IMR-90 (cell line): ENCODE measurements at regions not wholly inside any gene's neighbourhood (a gene's known extent, or its start where the extent isn't known, plus 50 kb on each side); places are given as distances from the start of the nearest gene placed in this dataset.
"Not testable (repeated sequence)": the region's sequence is repeated elsewhere in the genome, so short reads cannot be mapped to it uniquely, and the experiment has no call there.

Experiments
- ATAC-seq: fragments of 200-7000 bp; cut with Tn5 transposase; 2 replicates; pipeline ENCODE4 v1.9.1; 2020; ENCODE audit warnings: low read depth, mild to moderate bottlenecking, moderate library complexity
- BruUV-seq: library from RNA; stranded (reverse); fragments of 400-500 nt; replicated peaks from 2 replicates; lab custom pipeline; 2021; lab: Mats Ljungman, UMichigan
- CTCF ChIA-PET: fragments of 300-600 bp; formaldehyde crosslinking; extraction: SDS; loops from one replicate; lab custom pipeline; 2021; ENCODE audit warnings: antibody characterized with exemption; lab: Yijun Ruan, JAX
- POLR2A ChIA-PET: fragments of 300-600 bp; sonication (Branson Sonifier 250); formaldehyde crosslinking; loops from one replicate; lab custom pipeline; 2022; ENCODE audit warnings: antibody characterized with exemption; ENCODE audit not compliant: unreplicated experiment; lab: Charles Lee
- DNase-seq: peaks from one replicate; pipeline ENCODE4 v3.0.0; 2013
- H2AFZ ChIP-seq: replicated peaks from 2 replicates; pipeline ENCODE3; 2013; ENCODE audit warnings: low read length, mild to moderate bottlenecking; ENCODE audit not compliant: poor library complexity
- H2AK5ac ChIP-seq: 2 replicates; pipeline ENCODE4 v1.6.1; 2013; ENCODE audit warnings: low read depth, low read length, inconsistent platforms
- H2AK9ac ChIP-seq: replicated peaks from 2 replicates; pipeline ENCODE3; 2013; ENCODE audit warnings: mild to moderate bottlenecking, low read depth, low read length, moderate library complexity; ENCODE audit not compliant: poor library complexity
- H2BK120ac ChIP-seq: 2 replicates; pipeline ENCODE4 v1.6.1; 2013; ENCODE audit warnings: low read depth, low read length, inconsistent platforms
- H2BK15ac ChIP-seq: 3 replicates; pipeline ENCODE4 v1.6.1; 2013; ENCODE audit warnings: low read depth, low read length, inconsistent platforms
- H2BK20ac ChIP-seq: 2 replicates; pipeline ENCODE4 v1.6.1; 2013; ENCODE audit warnings: low read depth, mild to moderate bottlenecking, inconsistent platforms, low read length, moderate library complexity
- H2BK5ac ChIP-seq: 2 replicates; pipeline ENCODE4 v1.6.1; 2013; ENCODE audit warnings: mild to moderate bottlenecking, low read depth, low read length, inconsistent platforms; ENCODE audit not compliant: poor library complexity, severe bottlenecking
- H3K14ac ChIP-seq: replicated peaks from 2 replicates; pipeline ENCODE4 v1.6.1; 2013; ENCODE audit warnings: low read depth, low read length, inconsistent platforms
- H3K18ac ChIP-seq: 2 replicates; pipeline ENCODE4 v1.6.1; 2013; ENCODE audit warnings: low read depth, low read length, control low read depth
- H3K23ac ChIP-seq: 2 replicates; pipeline ENCODE4 v1.6.1; 2013; ENCODE audit warnings: low read depth, low read length, inconsistent platforms
- H3K27ac ChIP-seq: 2 replicates; pipeline ENCODE4 v1.5.1; 2013; ENCODE audit warnings: mild to moderate bottlenecking, control low read depth, low read length; ENCODE audit not compliant: insufficient read depth
- H3K27me3 ChIP-seq: 2 replicates; pipeline ENCODE4 v1.6.1; 2013; ENCODE audit warnings: low read length; ENCODE audit not compliant: control insufficient read depth, insufficient read depth
- H3K36me3 ChIP-seq: 2 replicates; pipeline ENCODE4 v1.6.1; 2013; ENCODE audit warnings: low read length, mixed read lengths; ENCODE audit not compliant: control insufficient read depth, insufficient read depth
- H3K4ac ChIP-seq: 2 replicates; pipeline ENCODE4 v1.6.1; 2013; ENCODE audit warnings: low read depth, low read length, inconsistent platforms
- H3K4me1 ChIP-seq: 2 replicates; pipeline ENCODE4 v1.6.1; 2013; ENCODE audit warnings: low read length, mixed read lengths; ENCODE audit not compliant: control insufficient read depth, insufficient read depth
- H3K4me2 ChIP-seq: 2 replicates; pipeline ENCODE4 v1.6.1; 2013; ENCODE audit warnings: low read depth, mild to moderate bottlenecking, control low read depth, low read length, moderate library complexity
- H3K4me3 ChIP-seq: 2 replicates; pipeline ENCODE4 v1.5.1; 2013; ENCODE audit warnings: low read depth, mild to moderate bottlenecking, control low read depth, low read length, moderate library complexity; ENCODE audit not compliant: insufficient read depth
- H3K56ac ChIP-seq: 2 replicates; pipeline ENCODE4 v1.6.1; 2013; ENCODE audit warnings: low read length, inconsistent platforms; ENCODE audit not compliant: insufficient read depth; ENCODE audit errors: extremely low read depth
- H3K79me1 ChIP-seq, 2 experiments: 2 replicates each; pipeline ENCODE4 v1.6.1; 2013; ENCODE audit warnings: low read length in 2 of 2, inconsistent platforms in 1 of 2, low read depth in 1 of 2
- H3K9ac ChIP-seq: 2 replicates; pipeline ENCODE4 v1.6.1; 2013; ENCODE audit warnings: low read depth, low read length, control low read depth
- H3K9me1 ChIP-seq: 2 replicates; pipeline ENCODE4 v1.6.1; 2013; ENCODE audit warnings: low read length, inconsistent platforms; ENCODE audit not compliant: insufficient read depth
- H3K9me3 ChIP-seq: 2 replicates; pipeline ENCODE4 v1.6.1; 2013; ENCODE audit warnings: low read length; ENCODE audit not compliant: control insufficient read depth, insufficient read depth
- H4K20me1 ChIP-seq: 2 replicates; pipeline ENCODE4 v1.6.1; 2013; ENCODE audit warnings: low read length, inconsistent platforms; ENCODE audit not compliant: insufficient read depth
- H4K5ac ChIP-seq: 2 replicates; pipeline ENCODE4 v1.6.1; 2013; ENCODE audit warnings: mild to moderate bottlenecking, low read depth, low read length, control low read depth
- H4K8ac ChIP-seq, 2 experiments: 2 replicates each; pipeline ENCODE4 v1.6.1; 2013; ENCODE audit warnings: low read depth in 2 of 2, low read length in 2 of 2, control low read depth in 1 of 2, inconsistent platforms in 1 of 2
- H4K91ac ChIP-seq: 2 replicates; pipeline ENCODE4 v1.6.1; 2013; ENCODE audit warnings: low read depth, low read length, inconsistent platforms; ENCODE audit not compliant: insufficient read depth
- WGBS, 2 experiments: methylation state at CpG; one replicate each; pipeline versions ENCODE4 v1.1.5 to v1.1.7; 2013; ENCODE audit warnings: missing lambda C conversion rate in 2 of 2; ENCODE audit not compliant: insufficient read length in 1 of 2; ENCODE audit errors: extremely low coverage in 2 of 2; 5-methylcytosine and 5-hydroxymethylcytosine counted together
- dilution Hi-C: fragments of 300-500 bp; cut with HindIII; formaldehyde crosslinking; loops from one replicate; pipeline ENCODE4 v1.14.3; 2018; ENCODE audit warnings: low sequenced_read_pairs; ENCODE audit not compliant: unreplicated experiment
- in situ Hi-C: fragments of 300-500 bp; cut with MboI; formaldehyde crosslinking; loops from 3 replicates; pipeline ENCODE4 v1.14.3; 2019; ENCODE audit warnings: low sequenced_read_pairs, inconsistent platforms, mixed read lengths
- intact Hi-C: fragments of 100-400 bp; cut with micrococcal nuclease; formaldehyde crosslinking; loops from 2 replicates; pipeline ENCODE4 v1.10.0; 2022

DNA sequence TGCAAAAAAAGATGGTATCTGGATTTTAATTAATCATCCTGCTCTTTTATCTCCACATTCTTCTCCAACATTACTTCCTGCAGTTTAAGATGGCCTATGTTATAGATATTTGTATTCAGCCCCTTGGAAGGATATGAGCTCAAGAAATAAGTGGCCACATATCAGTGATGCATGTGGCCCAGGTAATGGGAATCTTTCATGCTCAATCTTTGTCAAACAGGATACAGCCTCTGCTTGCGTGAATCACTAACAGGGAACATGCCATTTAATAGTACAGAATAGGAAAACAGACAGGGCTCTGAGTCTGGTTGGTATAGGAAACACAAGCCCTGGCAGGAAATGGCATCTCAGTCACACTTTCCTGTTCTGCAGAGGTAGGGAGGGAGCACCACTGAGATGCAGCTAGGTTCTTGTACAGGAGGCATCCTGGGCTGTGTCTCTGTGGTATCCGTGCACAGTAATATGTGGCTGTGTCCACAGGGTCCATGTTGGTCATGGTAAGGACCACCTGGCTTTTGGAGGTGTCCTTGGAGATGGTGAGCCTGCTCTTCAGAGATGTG lies 774.6 kb downstream of the TMEM121 start:
- H2AK9ac ChIP-seq, H3K18ac ChIP-seq, H4K91ac ChIP-seq, H3K4me3 ChIP-seq, H3K56ac ChIP-seq, H3K23ac ChIP-seq, H3K4me1 ChIP-seq, H4K8ac ChIP-seq, H3K27me3 ChIP-seq, H3K9me3 ChIP-seq, H4K20me1 ChIP-seq, H3K79me1 ChIP-seq, H2BK120ac ChIP-seq, POLR2A ChIA-PET, H3K4me2 ChIP-seq, H2AFZ ChIP-seq, H3K27ac ChIP-seq, H3K36me3 ChIP-seq, H3K9me1 ChIP-seq, H2BK20ac ChIP-seq, intact Hi-C loops, BruUV-seq, H3K9ac ChIP-seq, DNase-seq, H2BK5ac ChIP-seq, H4K5ac ChIP-seq, dilution Hi-C loops, H2AK5ac ChIP-seq, H3K4ac ChIP-seq, in situ Hi-C loops, H3K14ac ChIP-seq, H2BK15ac ChIP-seq, ATAC-seq, CTCF ChIA-PET: not testable (repeated sequence)
- WGBS, 2 experiments = 14% methylated on average over 1 of the region's 2 CpGs; no CpG with 5 or more reads in 1 of the 2 experiments

DNA sequence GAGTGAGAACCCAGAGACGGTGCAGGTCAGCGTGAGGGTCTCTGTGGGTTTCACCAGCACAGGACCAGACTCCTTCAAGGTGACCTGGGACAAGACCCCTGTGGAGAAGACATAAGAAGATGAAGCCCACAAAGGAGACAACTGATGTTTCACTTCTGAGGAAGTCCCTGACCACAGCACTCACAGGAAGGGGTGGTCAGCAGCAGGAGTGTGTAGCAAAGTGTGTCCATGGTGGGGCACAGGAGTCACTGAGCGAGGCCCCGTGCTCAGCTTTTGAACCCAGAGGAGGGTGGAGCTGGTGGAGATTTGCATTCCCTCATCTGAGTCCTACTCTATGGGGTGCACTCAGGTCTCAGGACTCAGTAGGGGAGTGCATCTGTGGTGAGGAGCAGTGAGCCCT lies 775.2 kb downstream of the TMEM121 start:
- H2AK5ac ChIP-seq, POLR2A ChIA-PET, H4K91ac ChIP-seq, H3K9me1 ChIP-seq, H4K8ac ChIP-seq, BruUV-seq, H3K4me1 ChIP-seq, H3K27me3 ChIP-seq, H3K4ac ChIP-seq, H2BK5ac ChIP-seq, H3K14ac ChIP-seq, H3K36me3 ChIP-seq, H3K56ac ChIP-seq, CTCF ChIA-PET, H4K20me1 ChIP-seq, dilution Hi-C loops, H2AFZ ChIP-seq, DNase-seq, H3K23ac ChIP-seq, H3K18ac ChIP-seq, H3K79me1 ChIP-seq, H3K4me2 ChIP-seq, in situ Hi-C loops, H2BK120ac ChIP-seq, H3K9me3 ChIP-seq, H3K27ac ChIP-seq, H2BK15ac ChIP-seq, H2BK20ac ChIP-seq, H4K5ac ChIP-seq, H3K9ac ChIP-seq, H2AK9ac ChIP-seq, intact Hi-C loops, H3K4me3 ChIP-seq, ATAC-seq: not testable (repeated sequence)
- WGBS, 2 experiments = no CpG with 5 or more reads among the region's 4 CpGs
